Hypothalamus (tissue), 51 donors: ENCODE measurements at regions not wholly inside any gene's neighbourhood (a gene's known extent, or its start where the extent isn't known, plus 50 kb on each side); places are given as distances from the start of the nearest gene placed in this dataset.
"Not testable (repeated sequence)": the region's sequence is repeated elsewhere in the genome, so short reads cannot be mapped to it uniquely, and the experiment has no call there.

Experiments used
- DNase-seq, 51 donors: peaks; one replicate each; lab custom pipeline; 2025; lab: John Stamatoyannopoulos, UW

DNA sequence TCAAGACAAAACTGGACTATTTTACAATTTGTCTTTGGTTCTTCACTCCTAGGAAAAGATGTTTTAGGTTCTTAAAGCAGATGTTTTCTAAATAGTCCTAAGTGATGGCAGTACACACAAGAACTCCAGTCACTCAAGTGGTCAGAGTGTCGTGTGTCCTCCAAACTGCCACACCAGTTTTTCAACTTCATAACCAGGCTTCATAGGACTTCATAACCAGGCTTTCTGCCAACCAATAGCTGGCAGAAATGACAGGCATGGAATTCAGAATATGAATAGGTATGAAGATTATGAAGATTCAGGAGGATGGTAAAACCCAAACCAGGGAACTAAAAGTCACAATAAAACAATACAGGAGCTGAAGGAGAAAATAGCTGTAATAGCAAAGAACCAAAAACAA is 721.2 kb upstream of the SEMA3D start:
- no peak for DNase-seq

DNA sequence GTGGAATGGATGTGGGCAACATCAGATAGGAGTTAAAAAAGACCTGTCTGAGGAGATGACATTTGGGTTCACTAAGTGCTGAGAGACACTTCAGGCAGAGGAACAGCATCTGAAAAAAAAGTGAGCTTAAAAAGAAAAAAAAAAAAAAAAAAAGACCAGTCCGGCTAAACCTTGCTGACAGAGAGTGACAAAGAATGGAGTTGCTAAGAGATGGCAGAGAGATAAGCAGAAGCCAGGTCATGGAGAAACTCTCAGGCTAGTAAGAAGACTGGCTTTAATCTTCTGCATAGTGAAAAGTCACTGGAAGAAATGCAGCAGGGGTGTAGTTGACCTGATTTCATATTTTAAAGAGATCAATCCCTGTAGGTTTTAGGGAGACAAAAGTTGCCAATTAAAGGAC is 711.1 kb upstream of the SEMA3D start:
- no peak for DNase-seq

DNA sequence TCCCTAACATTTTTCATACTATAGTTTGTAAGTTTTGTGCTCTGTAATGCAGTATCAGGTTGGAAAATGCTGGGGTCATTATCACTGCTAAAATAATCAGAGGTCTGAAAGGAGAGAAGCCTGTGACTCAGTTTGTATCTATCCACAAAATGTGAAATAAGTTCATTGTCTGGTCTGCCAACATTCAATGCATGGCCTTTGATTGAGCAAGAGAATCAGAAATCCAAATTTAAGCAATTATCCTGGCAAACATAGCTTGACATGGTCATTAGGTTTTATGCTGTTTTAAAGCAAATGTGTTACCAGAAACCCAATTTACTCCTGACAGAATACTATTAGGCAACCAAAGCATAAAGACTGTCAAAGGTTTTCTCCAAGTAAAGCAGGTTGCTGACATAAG is 709.7 kb upstream of the SEMA3D start:
- no peak for DNase-seq

DNA sequence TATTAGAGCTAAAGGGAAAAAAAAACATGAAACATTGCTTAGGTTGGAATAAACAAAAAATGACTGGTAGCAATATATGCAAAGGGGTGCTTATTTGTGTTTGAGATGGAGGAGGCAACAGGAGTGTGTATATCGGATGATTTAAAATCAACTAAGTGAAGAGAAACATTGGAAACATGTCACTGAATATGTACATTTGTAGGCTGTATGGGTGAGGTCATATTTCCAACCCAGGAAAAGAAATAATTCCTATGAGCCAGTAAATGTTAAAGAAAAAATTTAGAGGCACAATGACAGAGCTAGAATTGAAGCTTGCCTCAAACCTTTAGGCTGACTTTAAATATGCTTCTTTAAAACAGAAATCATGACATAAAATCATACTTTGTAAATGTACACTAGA is 709.0 kb upstream of the SEMA3D start:
- no peak for DNase-seq

DNA sequence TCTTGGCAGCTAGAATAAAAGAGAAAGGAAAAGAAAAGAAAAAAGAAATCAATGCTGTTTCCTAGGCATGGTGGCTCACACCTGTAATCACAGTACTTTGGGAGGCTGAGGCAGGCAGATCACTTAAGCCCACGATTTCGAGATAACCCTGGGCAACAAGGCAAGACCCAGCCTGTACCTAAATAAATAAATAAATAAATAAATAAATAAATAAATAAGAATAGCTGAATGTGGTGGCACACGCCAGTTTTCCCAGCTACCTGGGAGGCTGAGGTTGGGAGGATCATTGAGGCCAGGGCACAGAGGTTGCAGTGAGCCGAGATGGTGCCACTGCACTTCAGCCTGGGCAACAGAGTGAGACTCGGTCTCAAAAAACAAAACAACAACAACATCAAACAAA is 705.0 kb upstream of the SEMA3D start:
- not testable (repeated sequence) for DNase-seq

DNA sequence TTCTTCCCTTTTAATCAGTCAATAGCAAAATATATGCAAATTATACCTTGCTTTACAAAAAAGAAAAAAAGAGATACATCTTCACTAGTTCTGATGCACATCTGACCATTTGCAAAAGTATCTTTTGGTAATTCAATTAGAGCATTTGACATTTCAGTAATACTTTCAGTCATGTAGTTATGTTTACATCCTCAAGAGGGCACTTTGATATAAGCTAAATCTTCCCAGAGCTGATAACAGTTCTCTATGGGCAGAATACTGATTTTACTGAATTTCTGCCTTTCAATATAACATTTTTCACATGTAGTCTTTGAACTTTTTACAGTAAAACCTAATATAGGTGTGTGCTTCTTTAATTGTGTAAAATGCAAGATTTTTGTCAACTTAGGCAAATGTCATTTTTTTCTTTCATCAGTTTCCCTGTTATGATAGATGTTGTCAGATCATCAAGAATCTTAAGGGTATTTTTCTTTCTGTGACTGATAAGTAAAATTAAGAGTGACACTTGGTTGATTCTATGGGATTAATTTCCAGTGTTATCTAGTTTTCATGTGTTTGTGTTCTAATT is 703.5 kb upstream of the SEMA3D start:
- DNase-seq = peak in 1 of 51 donors; percentile 12

DNA sequence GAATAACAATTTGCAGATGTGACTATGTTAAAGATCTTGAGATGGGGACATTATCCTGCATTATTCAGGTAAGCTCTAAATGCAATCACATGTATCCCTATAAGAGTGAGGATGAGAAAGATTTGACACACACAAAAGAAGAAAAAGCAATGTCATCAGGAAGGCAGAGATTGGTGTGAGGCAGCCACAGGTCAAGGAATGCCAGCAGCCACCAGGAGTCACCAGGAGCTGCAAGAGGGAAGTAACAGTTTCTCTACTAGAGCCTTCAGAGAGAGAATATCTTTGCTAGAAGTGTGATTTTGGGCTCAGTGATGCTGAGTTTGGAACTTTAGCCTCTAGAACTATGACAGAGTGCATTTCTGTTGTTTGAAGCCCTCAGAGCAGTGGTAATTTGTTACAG is 700.3 kb upstream of the SEMA3D start:
- no peak for DNase-seq

DNA sequence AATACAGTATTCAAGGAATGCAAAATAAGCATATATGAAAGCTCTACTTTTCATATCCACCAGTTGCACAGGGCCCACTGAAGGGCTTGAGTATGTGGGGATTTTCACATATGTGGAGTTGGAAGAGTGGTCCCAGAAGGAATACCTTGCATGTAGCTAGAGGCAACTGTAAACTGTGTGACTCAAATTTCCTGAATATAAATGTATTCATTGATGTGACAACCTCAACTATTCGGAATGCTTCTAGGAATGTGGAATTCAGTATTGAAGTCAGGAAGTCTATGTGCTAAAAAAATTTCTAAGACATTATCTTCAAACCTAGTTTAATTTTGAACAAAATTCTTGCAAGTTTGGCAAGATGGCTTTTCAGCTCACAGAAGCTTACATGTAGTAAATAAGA is 695.5 kb upstream of the SEMA3D start:
- no peak for DNase-seq

DNA sequence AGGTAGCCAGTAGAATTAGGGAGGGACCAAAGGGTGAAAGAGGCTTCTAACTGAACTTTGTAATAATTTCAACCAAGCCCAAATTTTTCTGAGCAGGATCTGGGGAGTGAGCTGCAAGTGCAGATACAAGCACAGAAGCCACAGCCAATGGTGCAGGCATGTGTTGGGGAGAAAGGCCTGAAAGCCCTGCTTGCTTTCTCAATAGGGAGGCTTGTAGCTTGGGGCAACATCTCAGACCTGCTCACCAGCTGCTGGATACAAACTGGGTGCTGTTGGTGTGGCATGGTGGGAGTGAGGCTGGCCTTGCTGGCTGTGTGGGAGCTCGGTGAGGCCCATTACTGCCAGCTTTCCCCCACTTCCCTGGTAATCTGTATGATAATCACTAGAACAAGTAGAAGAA is 688.5 kb upstream of the SEMA3D start:
- no peak for DNase-seq

DNA sequence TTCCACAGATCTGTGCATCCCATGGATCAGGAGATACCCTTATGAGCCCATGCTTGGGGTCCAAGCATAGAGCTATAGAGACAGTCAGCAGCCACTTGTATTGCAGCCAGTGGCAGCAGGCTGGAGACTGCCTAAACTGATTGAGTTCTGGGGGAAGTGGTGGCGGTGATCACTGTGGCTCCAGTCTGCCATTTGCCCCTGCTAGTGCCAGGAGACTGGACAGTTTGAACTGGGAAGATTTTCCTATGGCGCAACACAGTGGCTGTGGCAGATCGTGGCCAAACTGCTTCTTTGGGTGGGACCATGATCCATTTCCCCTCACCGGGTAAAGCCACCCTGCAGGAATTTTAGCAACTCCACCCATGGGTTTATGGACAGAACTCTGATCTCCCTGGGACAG is 679.7 kb upstream of the SEMA3D start:
- DNase-seq = no peak

DNA sequence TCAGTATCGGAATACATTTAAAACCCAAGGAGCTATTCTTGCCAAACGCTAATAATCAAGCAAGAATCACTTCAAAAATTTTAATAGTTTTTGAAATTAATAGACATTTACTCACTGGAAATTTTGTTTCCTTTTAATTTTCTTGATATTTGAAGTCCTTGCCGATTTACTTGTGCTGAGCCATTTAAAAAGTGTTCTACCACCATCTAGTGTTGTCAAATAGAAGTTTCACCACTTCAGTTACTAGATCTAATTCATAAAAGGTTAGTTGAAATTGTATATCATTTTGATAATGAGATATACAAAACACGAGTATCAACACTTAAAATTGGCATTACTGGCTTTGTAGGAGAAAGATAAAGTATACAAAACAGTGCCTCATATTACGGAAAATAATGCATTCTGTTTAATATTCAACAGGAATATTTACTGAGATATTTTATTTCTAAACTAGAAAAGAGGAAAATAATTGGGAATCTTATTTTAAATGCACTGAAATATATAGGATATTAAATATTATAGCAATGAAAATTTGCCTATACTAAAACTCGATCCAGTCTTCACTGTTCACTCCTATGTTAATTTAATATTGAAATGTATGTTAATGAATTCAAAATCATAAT is 664.8 kb upstream of the SEMA3D start:
- no peak for DNase-seq

DNA sequence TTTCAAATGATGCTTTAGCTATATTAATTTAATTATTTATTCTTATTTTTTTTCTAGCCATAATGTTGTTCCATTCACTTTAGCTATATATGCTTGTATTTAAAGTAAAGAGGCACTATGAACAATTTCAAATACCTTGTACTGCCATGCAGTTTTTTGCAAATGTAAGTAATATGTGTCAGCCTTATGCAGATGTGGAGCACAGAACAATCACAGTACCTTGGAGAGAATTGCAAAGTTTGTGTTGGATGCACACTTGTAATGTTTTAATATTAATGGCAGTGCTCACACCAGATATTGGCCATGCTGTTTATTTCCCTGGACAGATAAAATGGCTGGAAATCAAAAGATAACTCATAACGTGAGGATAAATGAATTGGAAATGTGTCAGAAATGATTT is 663.5 kb upstream of the SEMA3D start:
- no peak for DNase-seq

DNA sequence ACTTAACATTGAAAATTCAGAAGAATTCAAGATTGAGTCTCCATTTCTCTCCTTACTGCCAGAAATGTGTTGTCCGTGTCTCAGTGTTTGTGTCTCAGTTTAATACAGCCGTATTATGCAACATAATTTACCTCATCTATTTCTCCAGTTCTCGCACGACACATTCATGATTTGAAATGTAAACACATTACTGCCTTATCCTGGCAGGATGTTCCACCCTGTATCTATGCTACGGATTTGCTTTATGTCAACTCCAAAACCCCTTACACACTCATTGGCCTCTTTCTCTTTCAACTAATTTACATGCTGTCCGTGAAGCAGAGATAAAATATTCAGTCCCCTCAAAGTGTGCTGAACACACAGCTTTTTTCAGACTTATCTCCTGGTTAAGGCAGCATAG is 653.7 kb upstream of the SEMA3D start:
- DNase-seq = no peak

DNA sequence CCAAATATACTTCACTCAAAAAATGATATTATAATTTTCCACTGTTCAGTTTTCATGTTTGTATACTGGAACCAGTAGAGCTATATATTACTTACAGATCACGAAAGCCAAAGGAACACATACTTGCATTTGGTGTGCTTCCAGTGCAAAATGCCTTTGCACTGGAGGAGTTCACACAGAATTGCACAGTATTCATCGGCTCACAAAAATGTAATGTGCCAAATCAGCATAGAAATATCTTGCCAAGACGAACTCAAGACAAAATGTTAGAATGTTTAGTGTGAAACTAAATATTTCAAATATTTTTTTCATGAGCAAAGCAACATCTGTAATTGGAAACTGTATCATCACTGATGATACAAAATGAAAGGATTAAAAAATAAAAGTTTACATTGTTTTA is 646.2 kb upstream of the SEMA3D start:
- DNase-seq = no peak

DNA sequence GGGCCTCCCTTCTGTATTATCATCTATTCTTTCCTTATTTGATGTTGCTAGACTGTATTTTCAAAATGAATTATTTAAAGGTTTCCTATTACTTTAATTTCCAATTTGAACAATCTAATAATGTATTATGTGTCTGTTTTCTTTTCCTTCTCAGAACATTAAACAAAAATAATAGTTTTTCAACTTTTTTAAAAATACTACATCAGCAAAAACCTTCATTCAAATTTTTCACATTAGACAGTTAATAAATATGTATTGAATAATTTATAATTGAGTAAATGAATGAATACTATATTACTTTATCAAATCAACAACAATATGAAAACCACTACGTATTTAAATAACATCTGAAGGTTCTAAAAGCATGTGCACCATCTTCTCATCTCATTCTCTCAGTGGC is 644.1 kb upstream of the SEMA3D start:
- DNase-seq = no peak

DNA sequence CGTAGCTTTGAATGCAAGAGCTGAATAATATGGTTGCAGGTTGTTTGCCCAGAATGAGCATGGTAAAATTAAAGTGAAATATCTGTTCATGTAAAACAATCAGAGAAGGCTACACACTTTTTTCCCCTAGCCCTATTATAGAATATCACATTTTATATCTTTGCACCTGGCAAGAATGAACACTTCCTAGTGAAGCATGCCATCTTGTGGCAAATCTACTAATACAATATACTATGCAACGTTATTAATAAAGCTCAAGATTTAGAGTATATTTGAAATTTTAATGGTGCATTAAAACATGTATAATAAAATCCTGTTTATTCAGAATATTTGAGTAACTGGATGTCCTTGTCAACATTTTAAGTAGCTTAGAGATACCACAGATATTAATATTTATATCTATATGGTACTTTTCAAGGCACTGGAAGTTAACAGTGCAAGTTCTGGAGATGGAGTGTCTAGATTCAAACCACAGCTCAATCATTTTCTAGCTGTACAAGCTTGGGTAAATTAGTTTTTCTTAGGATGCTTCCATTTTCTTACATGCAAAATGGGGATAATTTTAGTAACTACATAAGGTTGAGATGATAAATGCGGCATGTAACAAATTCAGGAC is 643.1 kb upstream of the SEMA3D start:
- DNase-seq = peak in 1 of 51 donors; percentile 1

DNA sequence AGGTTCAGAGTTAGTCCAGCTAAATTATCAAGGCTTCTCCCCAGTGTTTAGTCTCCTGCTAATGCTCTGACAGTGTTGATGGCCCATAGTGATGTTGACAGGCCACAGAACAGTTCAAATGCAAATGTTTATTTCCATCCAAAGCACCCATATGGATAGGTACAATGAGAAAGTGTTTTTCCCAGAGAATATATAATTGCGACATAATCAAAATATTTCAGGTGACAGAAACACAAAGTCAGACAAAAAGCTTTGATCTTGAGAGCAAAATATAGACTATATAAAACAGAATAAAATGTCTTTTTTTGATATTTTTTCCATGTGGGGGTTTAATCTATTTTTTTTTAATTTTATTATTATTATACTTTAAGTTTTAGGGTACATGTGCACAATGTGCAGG is 642.3 kb upstream of the SEMA3D start:
- no peak for DNase-seq

DNA sequence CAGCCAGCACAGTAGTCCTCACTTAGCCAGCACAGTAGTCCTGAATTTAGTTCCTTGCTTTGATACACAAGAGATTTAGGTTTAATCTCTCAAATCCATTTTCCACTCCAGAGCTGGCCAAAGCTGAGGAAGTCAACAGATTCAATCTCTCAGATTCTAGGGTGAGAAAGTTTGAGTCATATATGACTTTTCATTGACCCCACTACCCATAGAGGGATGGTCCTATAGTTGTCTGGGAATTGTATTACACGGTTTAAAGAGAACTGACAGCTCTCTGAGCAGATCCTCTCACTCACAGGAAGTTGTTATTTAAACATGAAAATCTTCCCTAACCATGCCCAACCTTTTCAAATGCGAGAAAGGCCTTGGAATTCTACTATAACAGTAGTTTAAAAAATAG is 641.8 kb upstream of the SEMA3D start:
- no peak for DNase-seq

DNA sequence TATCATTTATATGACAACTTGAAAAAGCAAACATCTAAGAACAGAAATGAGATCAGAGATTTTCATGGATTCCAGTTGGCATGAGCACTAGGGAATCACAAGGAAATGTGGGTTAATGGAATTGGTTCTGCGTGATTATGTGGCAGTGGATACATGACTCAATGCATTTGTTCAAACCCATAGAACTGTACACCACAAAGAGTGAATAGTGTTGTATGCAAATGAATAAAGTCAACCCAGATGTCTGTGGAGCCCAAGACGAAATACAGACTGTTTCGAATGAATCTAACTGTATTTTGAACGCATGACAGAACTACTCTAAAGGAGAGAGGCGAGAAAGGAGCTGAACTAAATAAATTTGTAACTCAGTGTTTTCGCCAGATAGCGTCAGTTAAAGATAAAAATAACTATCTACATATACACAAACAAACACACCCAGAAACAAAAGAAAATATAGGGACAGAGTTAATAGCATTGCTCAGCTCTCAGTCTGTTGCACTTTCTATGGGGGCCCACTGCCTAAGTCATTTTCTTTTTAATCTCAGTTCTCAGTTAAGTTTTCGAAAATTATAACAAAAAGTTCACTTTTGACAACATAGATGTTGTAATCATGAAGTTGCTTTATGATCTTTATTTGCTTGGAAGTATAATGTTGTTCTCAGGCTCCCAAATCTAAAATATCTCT is 636.7 kb upstream of the SEMA3D start:
- DNase-seq = no peak

DNA sequence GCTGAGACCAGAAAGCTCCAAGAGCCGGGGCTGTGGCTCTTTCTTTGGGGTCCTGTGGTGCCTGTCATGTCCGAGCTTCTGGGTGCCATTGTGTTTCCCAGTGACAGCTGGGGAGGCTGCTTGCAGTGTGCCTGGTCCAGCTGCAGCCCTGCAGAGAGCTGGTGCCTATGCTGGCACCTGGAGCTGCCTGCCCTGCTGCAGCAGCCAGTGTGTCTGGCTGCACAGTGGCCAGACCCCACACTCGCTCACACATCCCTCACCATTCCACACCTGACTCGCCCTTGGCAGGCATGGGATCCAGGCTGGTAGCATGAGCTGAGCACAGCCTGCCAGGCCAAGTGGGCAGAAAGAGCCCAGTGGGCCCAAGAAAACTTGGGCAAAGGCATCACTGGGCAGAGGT is 635.1 kb upstream of the SEMA3D start:
- no peak for DNase-seq

DNA sequence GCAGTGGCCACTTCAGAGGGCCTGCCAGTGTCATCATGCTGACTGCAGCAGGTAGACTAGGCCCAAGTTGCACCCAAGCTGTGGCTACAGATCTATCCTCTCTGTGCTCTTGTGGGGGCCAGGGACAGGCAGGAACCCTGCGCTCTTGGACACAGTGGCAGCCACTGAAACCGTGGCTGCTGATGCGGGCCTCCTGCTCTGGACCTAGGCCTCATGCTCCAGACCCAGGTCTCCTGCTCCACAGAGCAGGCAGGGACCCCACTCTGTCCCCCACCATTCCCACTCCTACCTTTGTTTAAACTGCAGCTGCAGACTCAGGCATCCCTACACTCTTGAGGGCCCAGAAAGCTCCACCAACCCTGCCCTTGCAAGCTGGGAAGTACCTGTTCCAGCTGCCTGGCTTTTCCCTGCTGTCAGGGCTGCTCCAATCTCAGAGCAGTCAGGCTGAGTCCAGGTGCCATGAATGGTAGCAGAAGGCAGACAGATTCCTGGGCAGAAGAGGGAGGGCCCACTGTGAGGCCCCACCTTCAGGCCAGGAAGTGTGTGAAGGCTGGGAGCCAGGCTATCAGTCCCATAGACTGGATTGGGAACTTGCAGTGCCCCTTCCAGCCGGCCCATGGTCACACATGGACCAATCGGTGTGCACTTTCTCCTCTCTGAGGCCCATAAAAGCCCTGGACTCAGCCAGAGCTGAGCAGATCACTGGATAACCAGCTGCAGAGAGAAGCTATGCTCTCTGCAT is 634.0 kb upstream of the SEMA3D start:
- no peak for DNase-seq
